Activated CD8-positive, alpha-beta T cell treated with anti-CD3 and anti-CD28 coated beads for 36 hours (primary cell): ENCODE measurements at regions not wholly inside any gene's neighbourhood (a gene's known extent, or its start where the extent isn't known, plus 50 kb on each side); places are given as distances from the start of the nearest gene placed in this dataset.

Source experiments
- ATAC-seq: fragments of 200-7000 bp; cut with Tn5 transposase; one replicate; pipeline ENCODE4 v1.10.0; 2021; ENCODE audit warnings: mild to moderate bottlenecking, moderate library complexity
- CTCF ChIA-PET: fragments of 350-600 bp; sonication (Branson Sonifier 250); formaldehyde crosslinking; loops from one replicate; lab custom pipeline; 2021; ENCODE audit warnings: antibody characterized with exemption; lab: Charles Lee
- POLR2A ChIA-PET: fragments of 350-600 bp; sonication (Branson Sonifier 250); formaldehyde crosslinking; loops from one replicate; lab custom pipeline; 2021; ENCODE audit warnings: antibody characterized with exemption; lab: Charles Lee
- DNase-seq: peaks from one replicate; pipeline ENCODE4 v3.0.0-alpha.2; 2020
- H3K27ac Mint-ChIP-seq: one replicate; pipeline ENCODE4 v1.8.0; 2021; ENCODE audit warnings: mild to moderate bottlenecking, mixed read lengths
- H3K27me3 Mint-ChIP-seq: one replicate; pipeline ENCODE4 v1.8.0; 2021; ENCODE audit warnings: mixed read lengths
- H3K36me3 Mint-ChIP-seq: one replicate; pipeline ENCODE4 v1.8.0; 2021; ENCODE audit warnings: low read depth, mixed read lengths
- H3K4me1 Mint-ChIP-seq: one replicate; pipeline ENCODE4 v1.8.0; 2021; ENCODE audit warnings: low read depth, mixed read lengths
- H3K4me3 Mint-ChIP-seq: one replicate; pipeline ENCODE4 v1.8.0; 2021; ENCODE audit warnings: mild to moderate bottlenecking, moderate library complexity, mixed read lengths
- H3K9me3 Mint-ChIP-seq: one replicate; pipeline ENCODE4 v1.8.0; 2021; ENCODE audit warnings: mixed read lengths
- intact Hi-C: fragments of 100-400 bp; cut with micrococcal nuclease; formaldehyde crosslinking; loops from one replicate; pipeline ENCODE4 v1.10.0; 2022
- TF ChIP-seq, protein P1 (sequence below): fragments of 200-600 bp; IDR thresholded peaks from one replicate; pipeline ENCODE4 v1.8.0; 2022; ENCODE audit warnings: antibody characterized with exemption, mild to moderate bottlenecking

DNA sequence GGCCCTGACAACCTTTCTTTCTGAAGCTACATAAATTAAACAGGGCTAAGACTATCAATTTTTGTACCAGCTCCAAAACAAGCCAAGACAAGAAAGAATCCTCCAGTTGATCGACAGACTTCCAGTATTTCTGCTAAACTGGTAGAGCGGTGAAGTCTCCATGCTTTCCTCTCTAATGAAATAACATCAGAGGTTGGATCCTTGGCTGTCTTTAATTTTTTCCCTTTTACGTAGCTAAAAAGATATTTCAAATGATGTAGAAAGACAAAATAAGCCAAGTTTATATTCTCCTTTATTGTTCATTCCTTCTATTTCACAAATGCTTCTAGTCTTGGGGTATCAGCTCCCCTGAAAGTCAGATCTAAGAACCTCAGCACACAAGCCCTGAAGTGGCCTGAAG lies 434.9 kb downstream of the NFIB start:
- intact Hi-C loops = no loop called here
- DNase-seq (no peak), ATAC-seq (no peak)
- peaks cover 20% of the 10 kb centered on the region for H3K9me3 Mint-ChIP-seq
- H3K36me3 Mint-ChIP-seq = no peaks in the 10 kb centered on the region
- no peaks in the 10 kb centered on the region for H3K27me3 Mint-ChIP-seq
- ChIA-PET CTCF (no interaction called here), POLR2A (no interaction called here)
- H3K4me1 Mint-ChIP-seq = no peaks in the 10 kb centered on the region
- TF ChIP-seq, protein P1, sequence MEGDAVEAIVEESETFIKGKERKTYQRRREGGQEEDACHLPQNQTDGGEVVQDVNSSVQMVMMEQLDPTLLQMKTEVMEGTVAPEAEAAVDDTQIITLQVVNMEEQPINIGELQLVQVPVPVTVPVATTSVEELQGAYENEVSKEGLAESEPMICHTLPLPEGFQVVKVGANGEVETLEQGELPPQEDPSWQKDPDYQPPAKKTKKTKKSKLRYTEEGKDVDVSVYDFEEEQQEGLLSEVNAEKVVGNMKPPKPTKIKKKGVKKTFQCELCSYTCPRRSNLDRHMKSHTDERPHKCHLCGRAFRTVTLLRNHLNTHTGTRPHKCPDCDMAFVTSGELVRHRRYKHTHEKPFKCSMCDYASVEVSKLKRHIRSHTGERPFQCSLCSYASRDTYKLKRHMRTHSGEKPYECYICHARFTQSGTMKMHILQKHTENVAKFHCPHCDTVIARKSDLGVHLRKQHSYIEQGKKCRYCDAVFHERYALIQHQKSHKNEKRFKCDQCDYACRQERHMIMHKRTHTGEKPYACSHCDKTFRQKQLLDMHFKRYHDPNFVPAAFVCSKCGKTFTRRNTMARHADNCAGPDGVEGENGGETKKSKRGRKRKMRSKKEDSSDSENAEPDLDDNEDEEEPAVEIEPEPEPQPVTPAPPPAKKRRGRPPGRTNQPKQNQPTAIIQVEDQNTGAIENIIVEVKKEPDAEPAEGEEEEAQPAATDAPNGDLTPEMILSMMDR = no peak
- no peak overlapping the region for H3K4me3 Mint-ChIP-seq
- no peak overlapping the region for H3K27ac Mint-ChIP-seq

DNA sequence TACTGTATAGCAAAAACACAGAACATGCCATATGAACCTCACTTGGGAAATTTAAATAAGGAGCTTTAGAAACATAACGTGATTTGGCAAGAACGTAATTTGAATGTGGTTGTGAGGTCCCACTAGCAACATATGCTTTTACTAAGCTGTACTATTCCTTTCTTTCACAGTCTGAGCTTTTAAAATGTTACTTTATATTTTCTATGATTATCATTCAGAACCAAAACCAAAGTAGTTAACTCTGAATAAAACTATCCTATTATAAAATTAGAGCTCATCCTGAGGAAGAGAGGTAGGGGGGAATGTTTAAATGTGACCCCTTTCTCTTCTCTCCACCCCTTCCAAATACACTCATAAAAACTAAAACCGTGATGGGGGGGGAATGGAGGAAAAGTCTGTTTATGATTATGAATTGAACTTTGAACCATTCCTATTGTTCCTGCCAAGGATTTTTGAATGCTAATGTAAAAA lies 435.7 kb downstream of the NFIB start:
- Mint-ChIP-seq H3K4me1 (no peaks in the 10 kb centered on the region), H3K4me3 (no peak overlapping the region), H3K36me3 (no peaks in the 10 kb centered on the region), H3K27me3 (no peaks in the 10 kb centered on the region), H3K27ac (no peak overlapping the region), H3K9me3 (peaks cover 17% of the 10 kb centered on the region)
- no peak for DNase-seq
- ChIA-PET POLR2A (no interaction called here), CTCF (no interaction called here)
- TF ChIP-seq, protein P1 = no peak
- intact Hi-C loops = no loop called here
- ATAC-seq = no peak

DNA sequence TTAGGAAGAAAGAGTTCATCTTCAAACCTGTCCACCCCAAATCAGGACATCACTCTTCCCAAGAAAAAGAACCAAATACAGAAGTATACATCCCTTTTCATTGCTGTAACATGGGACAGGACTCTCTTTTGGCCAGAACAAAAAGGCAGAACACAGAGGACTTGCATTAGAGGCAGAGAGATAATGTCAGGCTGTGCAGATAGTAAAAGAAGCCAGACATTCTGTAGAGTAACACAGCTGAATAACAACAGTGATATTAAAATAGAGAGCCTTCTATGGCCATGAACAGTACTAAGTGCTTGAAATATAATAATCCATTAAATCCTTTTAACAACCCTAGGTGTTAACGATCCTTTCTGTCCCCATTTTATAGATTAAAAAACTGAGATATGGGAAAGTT lies 437.2 kb downstream of the NFIB start:
- Mint-ChIP-seq H3K4me1 (no peaks in the 10 kb centered on the region), H3K27me3 (no peaks in the 10 kb centered on the region), H3K9me3 (peaks cover 17% of the 10 kb centered on the region), H3K4me3 (no peak overlapping the region), H3K36me3 (no peaks in the 10 kb centered on the region), H3K27ac (no peak overlapping the region)
- no peak for ATAC-seq
- POLR2A ChIA-PET = no interaction called here
- CTCF ChIA-PET = no interaction called here
- no peak for DNase-seq
- intact Hi-C loops = no loop called here
- TF ChIP-seq, protein P1 = no peak

DNA sequence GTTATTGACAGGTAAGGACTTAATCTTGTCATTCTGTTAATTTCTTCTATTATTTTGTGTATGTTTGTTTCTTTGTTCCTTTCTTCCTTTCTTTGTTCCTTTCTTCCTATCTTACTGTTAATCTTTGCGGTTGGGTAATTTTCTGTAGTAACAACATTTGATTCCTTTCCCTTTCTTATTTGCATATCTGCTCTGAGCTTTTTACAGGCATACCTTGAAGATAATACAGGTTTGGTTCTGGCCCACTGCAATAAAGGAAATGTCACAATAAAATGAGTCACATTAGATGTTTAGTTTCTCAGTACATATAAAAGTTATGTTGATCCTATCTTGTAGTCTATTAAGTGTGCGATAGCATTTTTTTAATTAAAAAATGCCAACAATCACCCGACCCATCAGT lies 440.7 kb downstream of the NFIB start:
- ChIA-PET CTCF (no interaction called here), POLR2A (no interaction called here)
- intact Hi-C loops = no loop called here
- DNase-seq (no peak), ATAC-seq (no peak)
- H3K27ac Mint-ChIP-seq = no peak overlapping the region
- H3K4me1 Mint-ChIP-seq = no peaks in the 10 kb centered on the region
- TF ChIP-seq, protein P1 = no peak
- H3K9me3 Mint-ChIP-seq = peaks cover 19% of the 10 kb centered on the region
- no peaks in the 10 kb centered on the region for H3K27me3 Mint-ChIP-seq
- no peak overlapping the region for H3K4me3 Mint-ChIP-seq
- H3K36me3 Mint-ChIP-seq = no peaks in the 10 kb centered on the region

DNA sequence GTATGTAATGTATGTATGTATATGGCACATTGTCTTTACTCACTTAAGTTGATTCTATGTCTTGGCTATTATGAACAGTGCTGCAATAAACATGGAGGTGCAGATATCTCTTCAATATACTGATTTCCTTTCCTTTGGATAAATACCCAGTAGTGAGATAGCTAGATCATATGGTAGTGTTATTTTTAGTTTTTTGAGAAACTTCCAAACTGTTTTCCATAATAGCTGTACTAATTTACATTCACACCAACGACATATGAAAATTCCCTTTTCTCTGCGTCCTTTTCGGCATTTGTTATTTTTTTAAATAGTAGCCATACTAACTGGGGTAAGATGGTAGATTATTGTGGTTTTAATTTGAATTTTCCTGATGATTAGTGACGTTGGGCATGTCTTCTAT lies 445.6 kb downstream of the NFIB start:
- no peaks in the 10 kb centered on the region for H3K4me1 Mint-ChIP-seq
- TF ChIP-seq, protein P1 = no peak
- peaks cover 6% of the 10 kb centered on the region for H3K9me3 Mint-ChIP-seq
- H3K4me3 Mint-ChIP-seq = no peak overlapping the region
- no peak overlapping the region for H3K27ac Mint-ChIP-seq
- H3K36me3 Mint-ChIP-seq = no peaks in the 10 kb centered on the region
- no peaks in the 10 kb centered on the region for H3K27me3 Mint-ChIP-seq
- ChIA-PET CTCF (no interaction called here), POLR2A (no interaction called here)
- intact Hi-C loops = no loop called here
- DNase-seq (no peak), ATAC-seq (no peak)
